ENCODE measurements at regions not wholly inside any gene's neighbourhood (a gene's known extent, or its start where the extent isn't known, plus 50 kb on each side); places are given as distances from the start of the nearest gene placed in this dataset.
"Not testable (repeated sequence)": the region's sequence is repeated elsewhere in the genome, so short reads cannot be mapped to it uniquely, and the experiment has no call there.

- no peak for DNase-seq
These were observed 210.2 kb downstream of the ARPP21 start for GRCh38 chr3:35849496-35849895.

- no peak for DNase-seq
These were observed 210.6 kb downstream of the ARPP21 start for GRCh38 chr3:35849963-35850362.

GRCh38 chr3:35857004-35857403 is 217.7 kb downstream of the ARPP21 start:
- no peak for DNase-seq

- DNase-seq = no peak
These were observed 222.7 kb downstream of the ARPP21 start for GRCh38 chr3:35862057-35862456.

- DNase-seq = no peak
These were observed 225.5 kb downstream of the ARPP21 start for GRCh38 chr3:35864871-35865270.

GRCh38 chr3:35867791-35868190 is 228.5 kb downstream of the ARPP21 start:
- DNase-seq = no peak

GRCh38 chr3:35871009-35871408 is 231.7 kb downstream of the ARPP21 start:
- DNase-seq = no peak

- no peak for DNase-seq
These were observed 244.6 kb downstream of the ARPP21 start for GRCh38 chr3:35883929-35884328.

- no peak for DNase-seq
These were observed 255.4 kb downstream of the ARPP21 start for GRCh38 chr3:35894735-35895134.

- DNase-seq = no peak
These were observed 259.9 kb downstream of the ARPP21 start for GRCh38 chr3:35899245-35899644.

- no peak for DNase-seq
These were observed 260.8 kb downstream of the ARPP21 start for GRCh38 chr3:35900079-35900478.

GRCh38 chr3:35908366-35909232 is 269.3 kb downstream of the ARPP21 start:
- peak; percentile 60 for DNase-seq

GRCh38 chr3:35919160-35919559 is 279.8 kb downstream of the ARPP21 start:
- DNase-seq = no peak

GRCh38 chr3:35921718-35922117 is 282.4 kb downstream of the ARPP21 start:
- DNase-seq = no peak

GRCh38 chr3:35924070-35924469 is 284.7 kb downstream of the ARPP21 start:
- DNase-seq = not testable (repeated sequence)

- DNase-seq = no peak
These were observed 288.1 kb downstream of the ARPP21 start for GRCh38 chr3:35927441-35927840.

GRCh38 chr3:35929158-35929557 is 289.8 kb downstream of the ARPP21 start:
- DNase-seq = peak; percentile 5

GRCh38 chr3:35931867-35932266 is 292.5 kb downstream of the ARPP21 start:
- DNase-seq = no peak

- peak; percentile 79 for DNase-seq
These were observed 293.7 kb downstream of the ARPP21 start for GRCh38 chr3:35932995-35933394.

GRCh38 chr3:35936571-35936970 is 297.2 kb downstream of the ARPP21 start:
- peak; percentile 50 for DNase-seq

GRCh38 chr3:35944926-35945710 is 305.8 kb downstream of the ARPP21 start:
- peak; percentile 10 for DNase-seq

- DNase-seq = peak; percentile 16
These were observed 307.0 kb downstream of the ARPP21 start for GRCh38 chr3:35946121-35946853.

GRCh38 chr3:35946854-35947515 is 307.7 kb downstream of the ARPP21 start:
- DNase-seq = no peak

Data from fibroblast of skin of right quadriceps (primary cell).